K562 (cell line): ENCODE measurements at regions not wholly inside any gene's neighbourhood (a gene's known extent, or its start where the extent isn't known, plus 50 kb on each side); places are given as distances from the start of the nearest gene placed in this dataset.

Source experiments
- ATAC-seq: fragments of 200-7000 bp; cut with Tn5 transposase; 3 replicates; pipeline ENCODE4 v1.9.1; 2020; ENCODE audit warnings: moderate library complexity
- BruUV-seq: library from RNA; stranded (reverse); fragments of 400-500 nt; replicated peaks from 2 replicates; lab custom pipeline; 2021; lab: Mats Ljungman, UMichigan
- CTCF ChIA-PET: fragments of 300-600 bp; formaldehyde crosslinking; extraction: SDS; loops from one replicate; lab custom pipeline; 2021; ENCODE audit warnings: low intra/inter-chr PET ratio; lab: Yijun Ruan, JAX
- POLR2A ChIA-PET: fragments of 300-600, 350-650 bp; sonication (Branson Sonifier 250); formaldehyde crosslinking; extraction: SDS; loops from one replicate; lab custom pipeline; 2021; ENCODE audit warnings: antibody characterized with exemption, inconsistent platforms; lab: Yijun Ruan, JAX
- DNase-seq, 4 experiments: peaks; one replicate each; pipeline versions ENCODE4 v3.0.0 to v3.0.0-alpha.2; 2011 to 2018; ENCODE audit warnings: low spot score in 3 of 4, mixed read lengths in 3 of 4; ENCODE audit errors: extremely low read depth in 1 of 4
- FAIRE-seq: peaks from 2 replicates; lab custom pipeline; 2011; peaks lifted over from hg19 to GRCh38; lab: Jason Lieb, UNC
- H2AFZ ChIP-seq: 2 replicates; pipeline ENCODE4 v1.6.0; 2011; ENCODE audit warnings: low read depth, low read length, control low read depth, inconsistent platforms
- H3K27ac ChIP-seq: fragments of 200-600 bp; 3 replicates; pipeline ENCODE4 v1.8.0; 2011; ENCODE audit warnings: low read depth, mild to moderate bottlenecking, control low read depth, inconsistent platforms, low read length, moderate library complexity, mixed read lengths; ENCODE audit errors: extremely low read depth
- H3K27me3 ChIP-seq, 2 experiments: fragments of 300-600 bp in 1 of 2; 2 replicates in 1 of 2; 3 replicates in 1 of 2; pipeline versions ENCODE4 v1.6.0 to v1.8.0; 2011; ENCODE audit warnings: inconsistent platforms in 2 of 2, low read length in 2 of 2, mild to moderate bottlenecking in 1 of 2, mixed read lengths in 1 of 2, moderate library complexity in 1 of 2; ENCODE audit not compliant: control insufficient read depth in 2 of 2, insufficient read depth in 2 of 2
- H3K36me3 ChIP-seq: fragments of 300-600 bp; 3 replicates; pipeline ENCODE4 v1.8.0; 2011; ENCODE audit warnings: mild to moderate bottlenecking, low read length, inconsistent platforms; ENCODE audit not compliant: control insufficient read depth, insufficient read depth
- H3K4me1 ChIP-seq, 2 experiments: fragments of 200-600 bp in 1 of 2; replicated peaks in 1 of 2; 2 replicates in 1 of 2; 3 replicates in 1 of 2; pipeline versions ENCODE4 v1.5.1 to v1.8.0; 2011; ENCODE audit warnings: inconsistent platforms in 2 of 2, low read length in 2 of 2, mild to moderate bottlenecking in 1 of 2, mixed read lengths in 1 of 2, moderate library complexity in 1 of 2; ENCODE audit not compliant: control insufficient read depth in 2 of 2, insufficient read depth in 2 of 2
- H3K4me2 ChIP-seq: 2 replicates; pipeline ENCODE4 v1.6.1; 2011; ENCODE audit warnings: low read length, control low read depth, inconsistent platforms, mixed read lengths; ENCODE audit not compliant: insufficient read depth
- H3K4me3 ChIP-seq: fragments of 200-600 bp; sonication (generic), shearing (Covaris generic); 2 replicates; pipeline ENCODE4 v1.5.1; 2016; ENCODE audit warnings: control low read depth, inconsistent platforms
- H3K79me2 ChIP-seq: fragments of 200-600 bp; 3 replicates; pipeline ENCODE4 v1.8.0; 2011; ENCODE audit warnings: low read length, inconsistent platforms; ENCODE audit not compliant: control insufficient read depth, insufficient read depth
- H3K9ac ChIP-seq, 2 experiments: 2 replicates each; pipeline versions ENCODE4 v1.6.0 to v1.6.1; 2011; ENCODE audit warnings: low read depth in 2 of 2, low read length in 2 of 2, control low read depth in 1 of 2, inconsistent platforms in 1 of 2, mild to moderate bottlenecking in 1 of 2, mixed read lengths in 1 of 2; ENCODE audit not compliant: insufficient read depth in 1 of 2
- H3K9me1 ChIP-seq: one replicate; pipeline ENCODE4 v1.6.0; 2011; ENCODE audit warnings: inconsistent platforms, mild to moderate bottlenecking, low read length, moderate library complexity; ENCODE audit not compliant: control insufficient read depth, insufficient read depth
- H3K9me3 ChIP-seq: replicated peaks from 2 replicates; pipeline ENCODE4 v1.5.1; 2011; ENCODE audit warnings: low read depth, low read length, inconsistent platforms; ENCODE audit not compliant: control insufficient read depth, insufficient read depth
- H4K20me1 ChIP-seq: replicated peaks from 2 replicates; pipeline ENCODE4 v1.6.1; 2011; ENCODE audit warnings: low read length, inconsistent platforms, mixed read lengths; ENCODE audit not compliant: control insufficient read depth, insufficient read depth
- ATF4 ChIP-seq: fragments of 450-650 bp; formaldehyde crosslinking; IDR thresholded peaks from 2 replicates; pipeline ENCODE4 v1.4.0; 2022; ENCODE audit warnings: mild to moderate bottlenecking, moderate library complexity
- CEBPG ChIP-seq, 3 experiments: fragments of 200-800 bp in 1 of 3; sonication (Bioruptor generic) in 1 of 3; sonication (generic) in 1 of 3; formaldehyde crosslinking in 1 of 3; IDR thresholded peaks in 2 of 3; conservative IDR thresholded peaks in 1 of 3; 2 replicates each; pipeline versions ENCODE4 v1.6.1 to v1.8.0; 2016 to 2022; ENCODE audit warnings: missing compliant biosample characterization in 2 of 3, missing genetic modification characterization in 2 of 3, mild to moderate bottlenecking in 1 of 3, missing genetic modification reagents in 1 of 3
- E2F4 ChIP-seq: sonication (generic); formaldehyde crosslinking; IDR thresholded peaks from 2 replicates; pipeline ENCODE4 v1.8.0; 2022; ENCODE audit warnings: mild to moderate bottlenecking, low read depth, missing genetic modification reagents
- EP300 ChIP-seq: IDR thresholded peaks from 2 replicates; pipeline ENCODE4 v1.6.1; 2012; ENCODE audit warnings: low read length, improper control_type of control experiment
- MTA2 ChIP-seq: fragments of 450-650 bp; IDR thresholded peaks from 2 replicates; pipeline ENCODE4 v1.6.1; 2016; ENCODE audit warnings: low read depth
- RNF2 ChIP-seq: sonication (generic); IDR thresholded peaks from 2 replicates; pipeline ENCODE4 v1.6.1; 2016
- WGBS: fragments of 100-300 bp; shearing (Covaris generic); methylation state at CpG from one replicate; pipeline ENCODE4 v1.1.6; 2016; ENCODE audit warnings: low coverage, mixed read lengths; ENCODE audit not compliant: insufficient coverage; ENCODE audit errors: missing lambda C conversion rate; 5-methylcytosine and 5-hydroxymethylcytosine counted together
- in situ Hi-C: fragments of 300-500 bp; cut with MboI; formaldehyde crosslinking; loops from 4 replicates; pipeline ENCODE4 v1.15.0; 2018; ENCODE audit warnings: inconsistent platforms, mixed read lengths
- intact Hi-C: fragments of 100-400 bp; cut with micrococcal nuclease; formaldehyde crosslinking; loops from 2 replicates; pipeline ENCODE4 v1.14.2; 2022

GRCh38 chr9:90124961-90125360 lies 517.7 kb downstream of the DIRAS2 start:
- H3K4me2 ChIP-seq: no peak overlapping the region
- H2AFZ ChIP-seq: no peak overlapping the region
- H3K9ac ChIP-seq: no peak overlapping the region
- H3K9me3 ChIP-seq: no peaks in the 10 kb centered on the region
- no peak for TF ChIP-seq CEBPG (CRISPR knock-in tag; IDR thresholded peaks at IDR 0.05)
- TF ChIP-seq CEBPG (tag; conservative IDR thresholded peaks at IDR 0.05 in 1 of 2, IDR thresholded peaks at IDR 0.05 in 1 of 2): peak; percentile 62 to 83
- peak; percentile 4; the same call in 1 of the 2 replicates for TF ChIP-seq EP300
- peak; percentile 15; the same call in 1 of the 2 replicates for TF ChIP-seq RNF2
- peak; percentile 87 for TF ChIP-seq ATF4
- TF ChIP-seq E2F4 (CRISPR knock-in tag): no peak
- no peak for TF ChIP-seq MTA2
- no peaks in the 10 kb centered on the region for H4K20me1 ChIP-seq
- ChIA-PET POLR2A (no interaction called here), CTCF (no interaction called here)
- H3K4me3 ChIP-seq: no peak overlapping the region
- H3K9me1 ChIP-seq: no peaks in the 10 kb centered on the region
- no peak for FAIRE-seq
- no peak for DNase-seq
- no peak overlapping the region for H3K27ac ChIP-seq
- no peak for ATAC-seq
- intact Hi-C loops: no loop called here
- WGBS: 0% methylated on average over 1 of the region's 1 CpG
- no TSS peak for BruUV-seq
- in situ Hi-C loops: loop anchor here (25.0 kb wide), 1 partner anchor 637 kb away; no protein-coding TSS in a partner anchor
- no peaks in the 10 kb centered on the region for H3K79me2 ChIP-seq
- H3K27me3 ChIP-seq: no peaks in the 10 kb centered on the region
- no peaks in the 10 kb centered on the region for H3K4me1 ChIP-seq
- H3K36me3 ChIP-seq: no peaks in the 10 kb centered on the region
